Spleen (tissue), 11 donors: ENCODE measurements at regions not wholly inside any gene's neighbourhood (a gene's known extent, or its start where the extent isn't known, plus 50 kb on each side); places are given as distances from the start of the nearest gene placed in this dataset.

Source experiments
- DNase-seq: peaks from one replicate; pipeline ENCODE4 v3.0.0-alpha.2; 2020
- H3K27ac ChIP-seq, 8 donors: fragments of 200-600 bp; sonication (generic) in 7 of 8; 1 replicate in 4 of 8; 2 replicates in 4 of 8; pipeline versions ENCODE4 v1.5.0 to v1.8.0; 2016 to 2021; ENCODE audit warnings: inconsistent platforms in 4 of 8, mild to moderate bottlenecking in 4 of 8, moderate library complexity in 1 of 8
- H3K27me3 ChIP-seq, 7 donors: fragments of 200-600 bp; sonication (generic) in 6 of 7; replicated peaks in 1 of 7; 1 replicate in 4 of 7; 2 replicates in 3 of 7; pipeline versions ENCODE4 v1.5.0 to v1.8.0; 2016 to 2021; ENCODE audit warnings: inconsistent platforms in 3 of 7, mild to moderate bottlenecking in 1 of 7
- H3K36me3 ChIP-seq, 6 donors: fragments of 200-600 bp; sonication (generic) in 5 of 6; 1 replicate in 4 of 6; 2 replicates in 2 of 6; pipeline versions ENCODE4 v1.5.0 to v1.8.0; 2016 to 2021; ENCODE audit warnings: inconsistent platforms in 2 of 6
- H3K4me1 ChIP-seq, 6 donors: fragments of 200-600 bp; sonication (generic) in 5 of 6; 1 replicate in 3 of 6; 2 replicates in 3 of 6; pipeline versions ENCODE4 v1.5.0 to v1.8.0; 2016 to 2021; ENCODE audit warnings: inconsistent platforms in 3 of 6
- H3K4me3 ChIP-seq, 8 donors: fragments of 200-600 bp; sonication (generic) in 7 of 8; 1 replicate in 4 of 8; 2 replicates in 4 of 8; pipeline versions ENCODE4 v1.5.0 to v1.8.0; 2016 to 2021; ENCODE audit warnings: inconsistent platforms in 4 of 8, mild to moderate bottlenecking in 4 of 8, moderate library complexity in 2 of 8
- H3K9me3 ChIP-seq, 8 donors: fragments of 200-600 bp; sonication (generic) in 7 of 8; 1 replicate in 4 of 8; 2 replicates in 4 of 8; pipeline versions ENCODE4 v1.5.0 to v1.8.0; 2016 to 2021; ENCODE audit warnings: inconsistent platforms in 4 of 8
- POLR2A ChIP-seq, 3 donors: fragments of 450-650 bp; IDR thresholded peaks; one replicate each; pipeline ENCODE4 v1.5.1; 2017; ENCODE audit warnings: antibody characterized with exemption in 3 of 3, mild to moderate bottlenecking in 1 of 3
- POLR2AphosphoS5 ChIP-seq, 3 donors: sonication (generic); formaldehyde crosslinking; IDR thresholded peaks; one replicate each; pipeline ENCODE4 v1.5.1; 2017; ENCODE audit warnings: antibody characterized with exemption in 3 of 3
- WGBS, 5 donors: extraction: QIAGEN DNeasy Blood & Tissue Kit in 3 of 5; methylation state at CpG; one replicate each; pipeline versions ENCODE4 v1.1.5 to v1.1.7; 2013 to 2018; 5-methylcytosine and 5-hydroxymethylcytosine counted together
- intact Hi-C: fragments of 100-400 bp; cut with DNase I; formaldehyde crosslinking; loops from one replicate; pipeline ENCODE4 v1.15.0; 2023; ENCODE audit warnings: low total_unique reads
- TF ChIP-seq, protein P1 (sequence below), 11 experiments: fragments of 200-600 bp in 7 of 11; fragments of 450-650 bp in 4 of 11; sonication (generic) in 4 of 11; IDR thresholded peaks in 8 of 11; conservative IDR thresholded peaks in 3 of 11; 1 replicate in 7 of 11; 2 replicates in 4 of 11; pipeline versions ENCODE4 v1.4.0 to v1.8.0; 2016 to 2021; ENCODE audit warnings: antibody characterized with exemption in 11 of 11, inconsistent platforms in 4 of 11, mild to moderate bottlenecking in 1 of 11
- donor health status: healthy with polysubstance abuse.
- donor health status: DM: no; HTN: no; CAD: no; lungs with moderate emphysema.
- donor health status: DM: no; HTN: no; CAD: no.
- donor health status: Bipolar disorder and iron deficiency.
- donor health status: healthy.
- donor health status: DM: no; HTN: no; CAD: no.
- donor health status: DM: yes; HTN: yes; CAD: no.

DNA sequence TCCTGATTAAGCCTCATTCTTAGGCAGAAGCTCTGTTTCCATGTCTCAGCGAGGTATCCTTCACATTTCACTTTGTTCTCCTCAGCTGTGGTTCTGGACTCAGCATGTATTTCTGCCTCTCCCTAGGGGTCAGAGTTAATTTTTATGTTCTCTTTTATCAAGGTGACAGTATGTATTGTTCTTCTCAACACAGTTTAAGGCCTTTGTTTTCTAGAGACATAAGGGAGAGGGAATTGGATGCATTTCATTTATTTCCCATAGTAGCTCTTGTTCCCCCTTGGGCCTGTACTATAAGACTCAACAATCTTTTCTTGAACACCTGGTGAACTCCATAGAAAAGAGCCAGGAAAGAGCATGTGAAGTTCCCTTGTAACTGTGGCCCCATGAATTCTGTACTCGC, 214.3 kb downstream of the ZWINT start:
- Histone ChIP-seq H3K4me1 (no peaks in the 10 kb centered on the region), H3K36me3 (no peaks in the 10 kb centered on the region), H3K27ac (no peak overlapping the region), H3K4me3 (no peak overlapping the region), H3K9me3 (peaks cover 0 to 15% (median 7%) of the 10 kb centered on the region in 8 donors), H3K27me3 (no peaks in the 10 kb centered on the region)
- TF ChIP-seq POLR2AphosphoS5 (IDR thresholded peaks at IDR 0.05) (no peak), POLR2A (IDR thresholded peaks at IDR 0.05) (no peak)
- TF ChIP-seq, protein P1, sequence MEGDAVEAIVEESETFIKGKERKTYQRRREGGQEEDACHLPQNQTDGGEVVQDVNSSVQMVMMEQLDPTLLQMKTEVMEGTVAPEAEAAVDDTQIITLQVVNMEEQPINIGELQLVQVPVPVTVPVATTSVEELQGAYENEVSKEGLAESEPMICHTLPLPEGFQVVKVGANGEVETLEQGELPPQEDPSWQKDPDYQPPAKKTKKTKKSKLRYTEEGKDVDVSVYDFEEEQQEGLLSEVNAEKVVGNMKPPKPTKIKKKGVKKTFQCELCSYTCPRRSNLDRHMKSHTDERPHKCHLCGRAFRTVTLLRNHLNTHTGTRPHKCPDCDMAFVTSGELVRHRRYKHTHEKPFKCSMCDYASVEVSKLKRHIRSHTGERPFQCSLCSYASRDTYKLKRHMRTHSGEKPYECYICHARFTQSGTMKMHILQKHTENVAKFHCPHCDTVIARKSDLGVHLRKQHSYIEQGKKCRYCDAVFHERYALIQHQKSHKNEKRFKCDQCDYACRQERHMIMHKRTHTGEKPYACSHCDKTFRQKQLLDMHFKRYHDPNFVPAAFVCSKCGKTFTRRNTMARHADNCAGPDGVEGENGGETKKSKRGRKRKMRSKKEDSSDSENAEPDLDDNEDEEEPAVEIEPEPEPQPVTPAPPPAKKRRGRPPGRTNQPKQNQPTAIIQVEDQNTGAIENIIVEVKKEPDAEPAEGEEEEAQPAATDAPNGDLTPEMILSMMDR (IDR thresholded peaks at IDR 0.05 in 8 of 11, conservative IDR thresholded peaks at IDR 0.05 in 3 of 11) = no peak
- intact Hi-C loops = no loop called here
- WGBS, 5 donors = 72 to 92% (median 75%) methylated on average over 2 of the region's 2 CpGs
- no peak for DNase-seq

- 34 to 53% (median 49%) methylated on average over 1 of the region's 1 CpG for WGBS, 5 donors
Observed at GRCh38 chr10:56142092-56142728, 218.8 kb downstream of the ZWINT start.

GRCh38 chr10:56139405-56139804, 221.7 kb downstream of the ZWINT start:
- TF ChIP-seq POLR2AphosphoS5 (IDR thresholded peaks at IDR 0.05) (no peak), POLR2A (IDR thresholded peaks at IDR 0.05) (no peak)
- TF ChIP-seq, protein P1 (IDR thresholded peaks at IDR 0.05 in 8 of 11, conservative IDR thresholded peaks at IDR 0.05 in 3 of 11) = no peak
- Histone ChIP-seq H3K27me3 (no peaks in the 10 kb centered on the region), H3K36me3 (no peaks in the 10 kb centered on the region), H3K9me3 (no peaks in the 10 kb centered on the region), H3K27ac (no peak overlapping the region), H3K4me3 (no peak overlapping the region), H3K4me1 (no peaks in the 10 kb centered on the region)
- no peak for DNase-seq
- intact Hi-C loops = no loop called here
- WGBS, 5 donors = 39 to 58% (median 46%) methylated on average over 4 of the region's 4 CpGs

More at GRCh38 chr10:56142092-56142728, 218.8 kb downstream of the ZWINT start:
- Histone ChIP-seq H3K4me3 (no peak overlapping the region), H3K27me3 (no peaks in the 10 kb centered on the region), H3K9me3 (no peaks in the 10 kb centered on the region), H3K27ac (no peak overlapping the region), H3K4me1 (no peaks in the 10 kb centered on the region), H3K36me3 (no peaks in the 10 kb centered on the region)
- TF ChIP-seq POLR2A (IDR thresholded peaks at IDR 0.05) = no peak
- TF ChIP-seq, protein P1 (IDR thresholded peaks at IDR 0.05 in 8 of 11, conservative IDR thresholded peaks at IDR 0.05 in 3 of 11) = no peak
- no peak for TF ChIP-seq POLR2AphosphoS5 (IDR thresholded peaks at IDR 0.05)
- DNase-seq = no peak
- intact Hi-C loops = no loop called here

- intact Hi-C loops = no loop called here
- 50 to 61% (median 57%) methylated on average over 4 of the region's 4 CpGs for WGBS, 5 donors
- no peak for DNase-seq
- Histone ChIP-seq H3K27me3 (no peaks in the 10 kb centered on the region), H3K36me3 (no peaks in the 10 kb centered on the region), H3K9me3 (no peaks in the 10 kb centered on the region), H3K4me1 (no peaks in the 10 kb centered on the region), H3K4me3 (no peak overlapping the region), H3K27ac (no peak overlapping the region)
- no peak for TF ChIP-seq POLR2A (IDR thresholded peaks at IDR 0.05)
Observed at GRCh38 chr10:56135828-56136227, 225.2 kb downstream of the ZWINT start.
